ENCODE measurements at regions not wholly inside any gene's neighbourhood (a gene's known extent, or its start where the extent isn't known, plus 50 kb on each side); places are given as distances from the start of the nearest gene placed in this dataset.
"Not testable (repeated sequence)": the region's sequence is repeated elsewhere in the genome, so short reads cannot be mapped to it uniquely, and the experiment has no call there.

- no peak for FAIRE-seq
These were observed 101.3 kb downstream of the NOG start for GRCh38 chr17:56694825-56695224.

DNA sequence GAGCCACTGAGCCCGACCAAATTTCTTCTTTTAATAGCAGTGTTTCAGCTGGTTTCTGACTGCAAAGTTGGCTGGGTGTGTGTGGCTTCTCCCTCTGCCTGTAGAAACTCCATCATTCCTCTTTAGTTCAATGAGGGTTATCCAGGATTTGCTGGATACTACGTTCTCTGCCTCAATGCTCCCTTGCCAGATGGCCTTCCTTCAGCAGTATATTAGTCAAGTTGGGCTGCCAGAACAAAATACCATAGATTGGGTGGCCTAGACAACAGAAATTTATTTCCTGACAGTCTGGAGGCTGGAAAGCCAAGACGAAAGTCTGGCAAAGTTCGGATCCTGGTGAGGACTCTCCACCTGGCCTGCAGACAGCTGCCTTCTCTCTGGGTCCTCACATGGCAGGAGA is 103.7 kb downstream of the NOG start:
- FAIRE-seq, result no peak

- FAIRE-seq, result no peak
These were observed 105.8 kb downstream of the NOG start for GRCh38 chr17:56699186-56699894.

GRCh38 chr17:56700919-56701420 is 107.5 kb downstream of the NOG start:
- no peak for FAIRE-seq

DNA sequence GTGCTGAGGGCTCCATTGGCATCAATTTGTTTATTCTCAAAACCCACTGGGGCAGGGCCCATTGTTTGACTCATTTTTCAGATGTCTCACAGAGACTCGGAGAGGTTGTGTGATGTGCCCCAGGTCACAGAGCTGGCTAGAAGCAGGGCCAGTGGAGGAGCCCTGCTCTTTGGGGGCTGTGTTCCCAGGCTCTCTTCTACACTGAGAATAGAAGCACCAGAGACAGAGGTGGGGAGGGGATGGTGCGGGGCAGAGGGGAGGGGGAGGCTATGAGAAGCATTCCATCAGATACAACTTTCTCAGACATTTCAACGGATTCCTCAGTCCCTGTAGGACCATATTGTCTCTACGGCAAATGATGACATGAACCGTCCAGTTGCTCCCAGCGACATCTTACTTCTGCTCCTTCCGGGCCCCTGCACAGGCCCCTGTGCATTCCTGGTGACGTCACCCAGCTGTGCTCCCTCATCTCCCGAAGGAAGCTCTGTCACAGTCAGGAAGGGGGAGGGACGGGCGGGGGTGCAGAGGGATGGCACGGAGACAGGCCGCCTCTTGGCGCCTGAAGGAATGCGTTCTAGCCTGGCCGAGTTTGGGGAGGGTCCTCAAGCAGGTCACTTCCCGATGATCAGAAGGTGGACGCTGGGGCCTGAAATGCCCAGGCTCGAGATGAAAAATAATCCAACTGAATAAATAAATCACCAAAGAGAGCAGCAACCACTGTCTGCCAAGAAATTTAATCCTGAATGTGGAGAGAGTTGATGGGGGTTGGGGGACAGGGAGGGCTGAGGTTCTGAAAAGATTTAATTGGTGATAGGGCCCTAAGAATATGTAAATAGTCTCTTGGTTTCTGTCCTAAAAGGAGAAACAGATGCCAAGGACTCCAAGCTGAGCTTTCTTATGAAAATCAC is 114.1 kb downstream of the NOG start:
- no peak for FAIRE-seq

DNA sequence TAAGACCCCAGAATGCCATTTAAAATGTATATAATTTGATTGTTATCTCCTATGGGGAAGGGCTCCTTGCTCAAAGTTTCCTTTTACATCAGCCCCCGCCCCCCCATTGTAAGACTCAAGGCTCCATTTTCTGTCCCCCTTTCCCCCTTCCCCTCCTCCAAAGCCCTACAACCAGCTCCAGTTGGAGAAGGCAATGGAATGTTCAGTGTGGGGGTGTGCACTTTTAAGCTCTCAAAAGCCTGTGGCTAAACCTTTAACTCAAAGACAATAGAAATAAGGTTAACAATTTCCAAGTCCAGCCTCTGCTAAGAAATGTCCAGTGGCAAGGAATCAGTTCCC is 114.7 kb downstream of the NOG start:
- no peak for FAIRE-seq

DNA sequence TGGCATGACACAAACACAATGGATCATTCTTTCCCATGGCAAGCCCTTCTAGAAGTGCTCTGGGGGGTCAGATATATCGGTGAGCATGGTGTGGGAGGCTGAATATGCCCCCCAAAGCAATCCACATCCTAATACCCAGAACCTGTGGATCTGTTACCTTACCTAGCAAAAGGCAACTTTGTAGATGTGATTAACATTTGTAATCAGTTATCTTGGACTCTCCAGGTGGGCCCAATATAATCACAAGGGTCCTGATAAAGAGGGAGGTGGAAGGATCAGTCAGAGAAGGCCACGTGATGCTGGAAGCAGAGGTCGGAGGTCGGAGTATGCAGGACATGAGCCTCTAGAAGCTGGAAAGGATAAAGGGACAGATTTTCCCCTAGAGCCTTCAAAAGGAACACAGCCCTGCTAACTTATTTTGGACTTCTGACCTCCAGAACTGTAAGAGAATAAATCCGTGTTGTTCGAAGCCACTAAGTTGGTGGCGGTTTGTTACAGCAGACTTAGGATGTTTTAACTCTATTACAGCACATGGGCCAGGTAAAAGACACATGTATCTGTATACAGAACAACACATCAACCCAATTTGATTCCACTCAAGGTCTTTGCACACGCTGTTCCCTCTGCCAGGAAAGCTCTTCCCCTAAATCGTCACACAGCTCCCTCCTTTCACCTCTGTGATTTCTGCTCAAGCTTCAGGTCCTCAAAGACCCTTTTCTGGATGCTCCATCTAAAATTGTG is 115.3 kb downstream of the NOG start:
- no peak for FAIRE-seq

DNA sequence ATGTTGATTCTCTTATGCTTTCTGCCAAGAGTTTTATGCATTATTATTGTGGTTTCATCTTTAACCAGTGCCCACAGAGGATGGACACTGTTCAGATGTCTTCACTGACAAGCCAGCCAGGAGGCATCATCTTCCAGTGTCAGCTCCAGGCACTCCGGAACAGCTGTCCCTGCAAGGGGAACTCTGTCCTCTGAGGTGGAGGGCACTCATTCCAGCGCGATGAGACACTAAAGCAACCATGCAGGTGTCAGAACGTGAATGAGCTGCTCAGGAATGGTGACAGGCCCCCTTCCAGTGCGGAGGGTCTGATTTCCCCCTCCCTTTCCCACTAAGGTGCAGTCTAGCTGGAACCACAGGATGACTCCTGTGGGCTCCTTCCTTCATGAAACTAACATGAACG is 117.5 kb downstream of the NOG start:
- no peak for FAIRE-seq

DNA sequence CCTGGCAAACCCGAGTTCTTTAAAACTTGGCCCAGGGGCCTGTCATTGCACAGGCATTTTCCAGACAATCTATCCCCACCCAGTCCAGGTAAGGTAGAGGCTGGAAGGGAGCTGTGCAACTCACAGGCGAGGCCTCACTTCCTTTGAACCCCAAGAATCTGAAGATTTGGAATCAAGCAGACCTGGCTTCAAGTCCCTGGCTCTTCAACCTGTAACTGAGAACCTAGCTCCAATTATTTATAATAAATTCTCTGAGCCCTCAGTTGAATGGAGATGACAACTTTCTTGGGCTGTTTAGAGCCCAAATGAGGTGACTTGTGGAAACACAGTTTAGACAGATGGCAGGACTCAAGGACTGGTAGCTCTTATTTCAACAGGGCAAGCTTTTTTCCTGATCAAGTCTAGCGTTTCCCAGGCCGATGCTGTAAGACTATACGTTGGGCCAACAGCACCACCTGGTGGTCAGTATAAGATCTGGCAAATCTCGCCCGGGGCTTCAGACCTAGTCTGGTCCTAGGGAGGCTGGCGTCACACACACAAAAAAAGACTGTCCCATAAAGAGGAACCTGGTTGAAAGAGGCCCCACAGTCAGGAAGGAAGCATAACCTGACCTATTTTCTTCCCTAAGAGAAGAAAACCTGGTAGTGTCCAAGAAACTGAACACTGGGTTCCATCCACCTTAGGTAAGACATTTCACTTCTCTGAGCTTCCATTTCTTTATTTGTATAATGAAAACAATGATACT is 117.9 kb downstream of the C17orf67 start:
- peak; percentile 69 for FAIRE-seq

DNA sequence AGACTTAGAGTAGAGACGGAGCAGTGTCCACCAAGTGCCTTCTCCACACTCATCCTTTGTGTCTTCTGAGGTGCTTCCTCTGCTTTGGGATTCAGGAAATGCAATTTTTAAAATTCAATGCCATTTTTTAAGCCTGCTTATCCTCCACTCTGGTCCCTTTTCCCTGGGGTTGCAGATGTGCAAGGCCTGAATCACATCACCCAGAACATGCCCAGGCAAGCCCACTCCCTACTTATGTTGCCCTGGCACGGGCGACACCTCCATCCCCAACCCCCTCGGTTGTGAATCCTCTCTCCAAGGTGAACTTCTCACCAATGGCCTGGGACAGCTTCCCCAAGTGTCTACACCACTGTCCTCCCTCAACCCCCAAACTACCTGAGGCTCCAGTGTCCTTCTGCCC is 116.2 kb downstream of the C17orf67 start:
- FAIRE-seq, result no peak

- FAIRE-seq, result no peak
These were observed 115.2 kb downstream of the C17orf67 start for GRCh38 chr17:56718515-56718914.

DNA sequence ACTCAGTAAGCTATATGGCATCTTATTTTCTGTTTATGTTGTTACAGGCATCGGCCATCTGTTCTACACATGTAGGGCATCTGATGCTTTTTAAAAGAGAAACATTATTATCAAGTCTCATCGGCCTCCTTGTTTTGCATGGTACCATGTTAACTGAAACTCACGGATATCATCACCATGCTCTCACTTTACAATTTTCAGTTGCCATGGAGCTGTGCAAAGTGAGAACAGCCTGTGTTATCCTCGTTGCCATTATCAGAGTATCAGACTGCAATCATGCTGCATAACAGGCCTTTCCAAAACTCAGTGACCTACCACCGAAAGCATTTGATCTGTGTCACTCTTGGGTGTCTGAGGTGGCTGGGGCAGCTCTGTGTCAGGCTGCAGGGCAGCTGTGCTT is 110.3 kb downstream of the C17orf67 start:
- FAIRE-seq, result no peak

DNA sequence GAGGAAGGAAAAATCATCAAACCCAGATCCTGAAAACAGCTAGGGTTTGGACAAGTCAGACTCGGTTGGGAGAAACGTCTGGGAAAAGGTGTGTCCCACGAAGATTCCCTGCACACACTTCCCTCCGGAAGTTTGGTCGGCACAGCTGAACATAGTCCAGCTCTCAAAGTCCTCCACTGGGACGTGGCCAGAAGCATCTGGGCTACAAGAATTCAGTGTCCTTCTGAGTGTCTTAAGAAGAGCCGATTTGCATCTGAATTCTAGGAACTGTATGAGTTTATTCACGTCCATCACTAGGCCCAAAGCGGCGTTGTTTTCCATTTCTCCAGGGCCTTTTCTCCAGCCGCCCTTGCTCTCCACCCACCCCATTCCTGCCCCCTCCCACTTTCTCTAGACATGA is 109.1 kb downstream of the C17orf67 start:
- no peak for FAIRE-seq

DNA sequence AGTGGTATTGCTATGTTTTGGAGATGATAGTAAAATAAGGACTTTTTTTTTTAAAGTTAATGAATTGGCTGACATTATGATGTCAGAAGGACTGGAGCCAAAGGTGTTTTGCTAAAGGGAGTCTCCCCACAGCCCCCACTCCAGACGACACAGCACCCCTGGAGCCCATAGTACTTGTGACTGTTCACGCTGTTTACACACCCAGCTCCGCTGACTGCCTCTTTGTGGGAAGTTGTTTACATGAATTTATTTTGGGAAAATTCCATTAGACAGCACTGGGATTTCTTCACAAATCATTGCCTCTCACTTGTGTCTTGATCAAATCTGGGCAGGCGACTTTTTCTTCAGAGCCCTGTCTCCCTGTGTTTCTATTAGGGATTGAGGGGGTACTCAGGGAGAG is 108.6 kb downstream of the C17orf67 start:
- FAIRE-seq, result no peak

DNA sequence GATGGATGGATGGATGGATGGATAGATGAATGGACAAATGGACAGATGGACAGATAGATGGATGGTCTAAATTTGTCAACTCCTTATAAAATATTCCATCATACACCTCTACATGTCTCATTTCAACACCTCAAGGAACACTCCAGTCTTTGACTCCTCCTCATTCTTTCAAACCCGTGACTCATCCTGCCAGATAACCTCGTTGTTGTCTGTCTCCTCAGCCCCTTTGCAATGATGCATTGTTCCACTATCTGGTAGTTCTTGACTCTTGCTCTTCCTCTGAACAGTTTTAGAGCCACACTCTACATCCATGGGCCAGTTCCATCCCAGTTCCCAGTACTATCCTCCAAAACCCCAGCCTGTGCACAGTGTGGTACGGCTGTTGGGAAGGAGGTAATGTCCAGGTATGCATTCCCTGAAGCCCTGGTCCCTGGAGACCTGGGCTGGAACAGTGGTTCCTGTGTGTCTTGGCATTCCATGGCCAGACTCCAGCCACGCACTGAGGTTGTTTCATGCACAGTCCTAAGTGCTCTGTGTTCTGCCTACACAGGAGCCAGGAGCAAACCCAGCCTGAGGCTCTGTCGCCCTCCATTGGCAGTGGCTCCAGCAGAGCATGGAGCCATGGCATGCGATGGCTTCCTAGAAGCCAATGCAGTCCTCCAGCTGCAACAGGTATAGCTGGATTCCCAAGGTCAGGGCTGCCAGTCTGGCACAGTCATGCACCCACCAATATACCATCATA is 105.7 kb downstream of the C17orf67 start:
- FAIRE-seq, result no peak

- FAIRE-seq, result not testable (repeated sequence)
These were observed 102.6 kb downstream of the C17orf67 start for GRCh38 chr17:56731096-56731495.

DNA sequence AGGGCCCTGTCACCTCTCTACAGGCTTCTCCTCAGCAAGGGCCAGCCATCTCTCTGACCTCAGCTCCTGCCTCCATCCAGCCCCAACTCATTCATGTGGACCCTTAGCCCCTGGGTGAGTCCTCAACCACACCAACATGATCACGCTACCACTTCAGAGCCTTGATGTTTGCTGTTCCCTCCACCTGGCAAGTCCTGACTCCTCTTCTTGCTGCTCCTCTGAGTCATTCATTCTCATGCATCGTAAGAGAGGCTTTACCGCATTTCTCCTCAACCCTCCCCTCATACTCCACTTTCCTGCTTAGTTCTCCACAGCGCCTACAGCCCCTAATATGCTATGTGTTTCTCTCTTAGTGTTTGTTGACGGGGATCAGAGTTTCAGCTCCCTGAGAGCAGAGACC is 99.9 kb downstream of the C17orf67 start:
- FAIRE-seq, result no peak

GRCh38 chr17:56735842-56736241 is 97.9 kb downstream of the C17orf67 start:
- FAIRE-seq, result no peak

- no peak for FAIRE-seq
These were observed 96.1 kb downstream of the C17orf67 start for GRCh38 chr17:56737421-56738161.

- no peak for FAIRE-seq
These were observed 94.3 kb downstream of the C17orf67 start for GRCh38 chr17:56739376-56739775.

DNA sequence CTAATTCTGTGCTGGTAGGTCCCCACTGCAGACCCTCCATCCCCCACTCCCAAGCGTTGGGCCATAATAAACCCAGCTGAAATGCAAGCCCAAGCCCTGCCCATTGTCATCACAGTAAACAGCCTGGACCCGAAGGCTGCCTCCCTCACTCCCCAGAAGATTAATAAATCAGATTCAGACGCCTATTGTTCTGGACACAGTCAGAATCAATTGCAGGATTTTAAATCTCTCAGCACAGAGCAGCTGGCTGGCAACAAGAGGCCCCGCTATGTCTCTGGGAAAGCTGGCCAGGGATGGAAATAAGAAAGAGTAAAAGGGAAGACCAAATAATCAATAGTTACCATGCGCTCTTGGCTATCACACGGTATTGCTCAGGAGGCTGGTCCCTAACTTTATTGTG is 93.9 kb downstream of the C17orf67 start:
- FAIRE-seq, result no peak
